Lower leg skin (tissue), 4 donors: ENCODE measurements at regions not wholly inside any gene's neighbourhood (a gene's known extent, or its start where the extent isn't known, plus 50 kb on each side); places are given as distances from the start of the nearest gene placed in this dataset.

Experiments
- DNase-seq, 2 donors: peaks; one replicate each; pipeline ENCODE4 v3.0.0-alpha.2; 2019; ENCODE audit warnings: low spot score in 2 of 2
- H3K4me3 ChIP-seq: fragments of 200-600 bp; sonication (generic); 2 replicates; pipeline ENCODE4 v1.5.1; 2017; ENCODE audit warnings: mild to moderate bottlenecking, low read depth; ENCODE audit not compliant: poor library complexity, severe bottlenecking
- CTCF ChIP-seq, 3 donors: fragments of 450-650 bp; IDR thresholded peaks; one replicate each; pipeline ENCODE4 v1.5.1; 2016; ENCODE audit warnings: antibody characterized with exemption in 3 of 3, mild to moderate bottlenecking in 3 of 3, moderate library complexity in 2 of 3
- POLR2A ChIP-seq, 2 donors: fragments of 450-650 bp; IDR thresholded peaks; one replicate each; pipeline ENCODE4 v1.6.1; 2016 to 2017; ENCODE audit warnings: antibody characterized with exemption in 2 of 2, mild to moderate bottlenecking in 1 of 2, moderate library complexity in 1 of 2
- WGBS, 2 donors: methylation state at CpG; one replicate each; pipeline ENCODE4 v1.1.5; 2018; 5-methylcytosine and 5-hydroxymethylcytosine counted together
- intact Hi-C: fragments of 100-400 bp; cut with DNase I; formaldehyde crosslinking; loops from one replicate; pipeline ENCODE4 v1.15.0; 2023; ENCODE audit warnings: low total_unique reads

GRCh38 chr14:98323836-98324235 is 948.2 kb downstream of the BCL11B start:
- H3K4me3 ChIP-seq, result no peak overlapping the region
- TF ChIP-seq CTCF (IDR thresholded peaks at IDR 0.05), result no peak
- no peak for TF ChIP-seq POLR2A (IDR thresholded peaks at IDR 0.05)
- no peak for DNase-seq
- intact Hi-C loops, result no loop called here
- 79 to 90% methylated on average over 2 of the region's 2 CpGs for WGBS, 2 donors

- DNase-seq, result no peak
- intact Hi-C loops, result no loop called here
- WGBS, 2 donors, result 90 to 100% methylated on average over 1 of the region's 1 CpG
- TF ChIP-seq CTCF (IDR thresholded peaks at IDR 0.05), result no peak
- TF ChIP-seq POLR2A (IDR thresholded peaks at IDR 0.05), result no peak
- no peak overlapping the region for H3K4me3 ChIP-seq
These were observed 946.2 kb downstream of the BCL11B start for GRCh38 chr14:98325761-98326160.

- no peak for DNase-seq
- 80 to 84% methylated on average over 6 of the region's 6 CpGs for WGBS, 2 donors
- H3K4me3 ChIP-seq, result no peak overlapping the region
- intact Hi-C loops, result no loop called here
- TF ChIP-seq CTCF (IDR thresholded peaks at IDR 0.05), result no peak
- TF ChIP-seq POLR2A (IDR thresholded peaks at IDR 0.05), result no peak
These were observed 943.5 kb downstream of the BCL11B start for GRCh38 chr14:98328496-98328895.

- intact Hi-C loops, result no loop called here
- no peak for TF ChIP-seq CTCF (IDR thresholded peaks at IDR 0.05)
- TF ChIP-seq POLR2A (IDR thresholded peaks at IDR 0.05), result no peak
- WGBS, 2 donors, result 55 to 73% methylated on average over 5 of the region's 5 CpGs
- H3K4me3 ChIP-seq, result no peak overlapping the region
- DNase-seq, result no peak
These were observed 937.8 kb downstream of the BCL11B start for GRCh38 chr14:98334186-98334585.

GRCh38 chr14:98341211-98341610 is 930.8 kb downstream of the BCL11B start:
- TF ChIP-seq CTCF (IDR thresholded peaks at IDR 0.05) (no peak), POLR2A (IDR thresholded peaks at IDR 0.05) (no peak)
- intact Hi-C loops, result no loop called here
- no peak for DNase-seq
- no peak overlapping the region for H3K4me3 ChIP-seq
- 64 to 72% methylated on average over 3 of the region's 3 CpGs for WGBS, 2 donors

- intact Hi-C loops, result no loop called here
- WGBS, 2 donors, result 51 to 55% methylated on average over 5 of the region's 5 CpGs
- H3K4me3 ChIP-seq, result no peak overlapping the region
- DNase-seq, result no peak
- TF ChIP-seq CTCF (IDR thresholded peaks at IDR 0.05), result no peak
- no peak for TF ChIP-seq POLR2A (IDR thresholded peaks at IDR 0.05)
These were observed 926.8 kb downstream of the BCL11B start for GRCh38 chr14:98345161-98345560.
